Activated CD4-positive, CD25-positive, alpha-beta regulatory T cell (primary cell): ENCODE measurements at regions not wholly inside any gene's neighbourhood (a gene's known extent, or its start where the extent isn't known, plus 50 kb on each side); places are given as distances from the start of the nearest gene placed in this dataset.
"Not testable (repeated sequence)": the region's sequence is repeated elsewhere in the genome, so short reads cannot be mapped to it uniquely, and the experiment has no call there.

Source experiments
- DNase-seq, 4 experiments: peaks; one replicate each; lab custom pipeline; 2025; lab: John Stamatoyannopoulos, UW

GRCh38 chr10:28186887-28187578 is 115.8 kb downstream of the MPP7 start:
- DNase-seq = no peak

- DNase-seq = no peak
Observed at GRCh38 chr10:28186461-28186860, 116.4 kb downstream of the MPP7 start.

- DNase-seq = no peak
Observed at GRCh38 chr10:28184810-28185209, 118.1 kb downstream of the MPP7 start.

GRCh38 chr10:28181478-28182096 is 121.3 kb downstream of the MPP7 start:
- DNase-seq = no peak

GRCh38 chr10:28180654-28181053 is 122.2 kb downstream of the MPP7 start:
- no peak for DNase-seq

GRCh38 chr10:28179743-28180099 is 123.1 kb downstream of the MPP7 start:
- no peak for DNase-seq

GRCh38 chr10:28179006-28179742 is 123.7 kb downstream of the MPP7 start:
- DNase-seq = peak in 2 of 4 experiments; percentile 1 to 2

- no peak for DNase-seq
Observed at GRCh38 chr10:28177944-28178637, 124.8 kb downstream of the MPP7 start.

GRCh38 chr10:28176498-28176897 is 126.4 kb downstream of the MPP7 start:
- DNase-seq = not testable (repeated sequence)

GRCh38 chr10:28172223-28172610 is 130.6 kb downstream of the MPP7 start:
- DNase-seq = no peak

- no peak for DNase-seq
Observed at GRCh38 chr10:28171468-28172222, 131.2 kb downstream of the MPP7 start.

- DNase-seq = no peak
Observed at GRCh38 chr10:28169525-28169924, 133.3 kb downstream of the MPP7 start.

GRCh38 chr10:28160866-28161405 is 141.9 kb downstream of the MPP7 start:
- DNase-seq = no peak

GRCh38 chr10:28157379-28157778 is 145.5 kb downstream of the MPP7 start:
- no peak for DNase-seq

GRCh38 chr10:28155726-28156125 is 147.1 kb downstream of the MPP7 start:
- DNase-seq = no peak

- DNase-seq = no peak
Observed at GRCh38 chr10:28151636-28152035, 151.2 kb downstream of the MPP7 start.

- DNase-seq = no peak
Observed at GRCh38 chr10:28149746-28150145, 150.9 kb upstream of the ODAD2 start.

- no peak for DNase-seq
Observed at GRCh38 chr10:28147706-28148105, 148.8 kb upstream of the ODAD2 start.

- no peak for DNase-seq
Observed at GRCh38 chr10:28139138-28139537, 140.3 kb upstream of the ODAD2 start.

- no peak for DNase-seq
Observed at GRCh38 chr10:28137907-28138880, 139.3 kb upstream of the ODAD2 start.
